GM18519 (cell line): ENCODE measurements at regions not wholly inside any gene's neighbourhood (a gene's known extent, or its start where the extent isn't known, plus 50 kb on each side); places are given as distances from the start of the nearest gene placed in this dataset.

Source experiments
- ATAC-seq: cut with Tn5 transposase; IDR thresholded peaks from one replicate; pipeline ENCODE4 v1.9.1; 2021; ENCODE audit warnings: mild to moderate bottlenecking, moderate library complexity; ENCODE audit not compliant: unreplicated experiment, low FRiP score

DNA sequence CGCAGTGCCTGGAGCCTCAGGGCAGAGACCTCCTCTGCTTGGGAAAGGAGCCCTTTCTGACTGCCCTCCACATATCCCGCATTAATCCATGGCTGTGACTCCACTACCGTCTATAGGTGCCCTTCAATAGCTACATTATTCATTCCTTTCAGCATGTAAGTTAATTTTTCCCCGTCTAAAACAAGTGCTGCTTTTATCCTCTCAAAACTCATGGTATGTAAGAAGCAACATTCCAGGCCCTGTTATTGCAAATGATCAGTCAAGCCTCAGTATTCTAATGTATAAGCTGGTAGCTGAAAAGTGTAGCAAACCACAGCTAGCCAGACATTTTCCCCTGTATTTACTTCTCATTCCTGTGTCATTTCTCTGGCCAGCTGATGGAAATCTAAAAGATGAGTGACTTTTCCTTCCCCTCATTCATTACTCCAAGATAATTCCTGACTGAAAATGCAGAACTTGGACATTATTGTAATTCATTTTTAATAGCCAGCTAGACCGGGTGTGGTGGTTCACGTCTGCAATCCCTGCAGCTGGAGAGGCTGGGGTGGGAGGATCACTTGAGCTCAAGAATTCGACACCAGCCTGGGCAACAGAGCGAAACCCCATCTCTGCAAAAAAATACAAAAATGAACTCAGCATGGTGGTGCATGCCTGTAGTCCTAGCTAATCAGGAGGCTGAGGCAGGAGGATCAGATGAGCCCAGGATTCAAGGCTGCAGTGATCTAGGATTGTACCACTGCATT, 88.5 kb upstream of the SOD1 start:
- ATAC-seq, result no peak

DNA sequence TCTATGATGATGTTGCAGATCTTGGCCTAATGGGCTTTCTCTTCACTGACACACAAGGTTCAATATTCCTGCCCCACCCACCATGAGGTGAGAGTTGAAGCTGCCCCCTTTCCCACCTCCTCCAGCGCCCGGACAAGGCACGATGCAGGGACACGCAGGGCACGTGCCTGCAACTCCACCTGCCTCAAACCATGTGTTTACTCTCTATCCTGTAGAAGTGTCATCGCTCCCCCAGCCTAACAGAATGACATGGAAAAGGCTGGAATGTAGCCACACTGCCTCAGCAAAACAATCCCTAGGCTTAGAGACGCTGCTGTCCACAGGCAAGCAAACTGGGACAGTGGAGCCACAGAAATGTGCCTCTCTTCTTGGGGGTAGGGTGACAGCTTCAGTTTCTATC, 92.9 kb upstream of the SOD1 start:
- ATAC-seq, result no peak

DNA sequence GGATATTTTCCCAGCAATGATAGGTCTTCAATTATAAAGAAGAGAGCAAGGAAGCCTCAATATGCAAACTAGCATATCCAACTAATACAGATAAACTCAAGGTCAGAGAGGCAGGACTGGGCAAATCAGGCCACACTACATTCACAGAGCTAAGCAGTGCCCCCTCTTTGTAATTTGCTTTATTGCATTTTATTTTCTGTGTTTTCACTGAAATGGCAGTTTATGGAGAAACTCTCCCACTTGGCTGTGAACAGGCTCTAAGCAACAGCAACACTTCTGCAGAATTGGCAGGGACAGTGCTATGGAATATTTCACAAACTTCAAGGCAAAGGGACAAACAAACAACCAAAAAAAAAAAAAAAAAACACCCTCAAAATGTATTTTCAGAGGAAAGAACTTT, 93.4 kb upstream of the SOD1 start:
- ATAC-seq, result no peak

GRCh38 chr21:31564439-31564838, 95.1 kb upstream of the SOD1 start:
- ATAC-seq, result no peak

GRCh38 chr21:31560479-31560878, 99.0 kb upstream of the SOD1 start:
- no peak for ATAC-seq

GRCh38 chr21:31559368-31560119, 99.9 kb upstream of the SOD1 start:
- peak; percentile 68 for ATAC-seq

DNA sequence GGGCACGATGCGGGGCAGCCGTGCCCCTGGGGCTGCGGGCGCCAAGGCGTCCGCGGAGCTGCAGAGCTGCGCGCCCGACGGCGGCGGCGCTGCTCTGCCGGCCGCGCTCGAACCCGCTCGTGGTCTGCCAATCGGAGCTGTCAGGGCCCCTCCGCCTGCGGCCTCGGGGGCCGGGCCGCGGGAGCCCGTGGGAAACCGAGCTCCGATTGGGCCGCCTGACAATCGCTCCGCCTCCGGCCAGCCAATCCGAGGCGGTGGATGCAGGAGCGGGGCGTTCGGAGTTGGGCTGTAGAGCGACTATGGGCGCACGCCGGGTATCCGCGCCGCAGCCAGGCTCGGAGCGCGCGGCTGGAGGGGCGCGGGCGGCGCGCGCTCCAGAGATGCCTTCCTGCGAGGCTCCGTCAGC, 100.5 kb upstream of the SOD1 start:
- peak; percentile 84 for ATAC-seq

- no peak for ATAC-seq
Observed at GRCh38 chr21:31558189-31558961, 101.1 kb upstream of the SOD1 start.

DNA sequence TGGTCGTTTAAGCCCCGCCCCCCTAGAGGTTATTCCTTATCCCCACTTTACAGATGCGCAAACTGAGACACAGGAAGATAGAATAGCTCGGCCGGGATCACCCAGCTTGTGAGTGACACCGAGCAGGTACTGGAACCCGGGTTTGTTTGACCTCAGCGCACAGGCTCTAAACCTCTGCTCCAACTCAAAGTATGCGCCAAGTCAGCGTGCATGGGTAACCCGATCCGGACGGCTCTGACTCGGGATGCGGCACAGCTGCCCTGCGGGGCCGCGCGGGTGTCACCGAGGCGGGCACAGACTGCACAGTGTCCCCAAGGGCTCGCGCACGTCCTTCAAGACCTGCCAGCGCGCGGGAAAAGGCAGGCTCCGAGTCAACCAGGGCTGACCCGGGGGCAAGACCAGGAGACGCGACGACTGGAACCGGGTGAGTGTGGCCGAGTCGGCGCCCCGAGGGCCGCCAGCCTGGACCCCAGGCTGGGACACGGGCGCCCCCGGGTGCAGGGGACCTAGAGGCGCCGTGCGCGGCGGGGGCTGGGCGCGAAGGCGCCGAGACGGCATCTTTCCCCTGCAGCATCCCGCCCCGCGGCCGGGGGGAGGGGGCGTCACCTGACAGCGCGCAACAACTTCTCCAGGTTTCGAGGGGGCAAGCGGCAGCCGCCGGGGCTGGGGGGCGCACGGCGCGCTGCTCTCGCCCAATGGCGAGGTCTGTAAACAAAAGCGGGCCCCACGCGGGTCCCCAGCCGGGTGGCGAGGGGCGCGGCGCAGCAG, 101.9 kb upstream of the SOD1 start:
- ATAC-seq, result no peak

GRCh38 chr21:31556662-31557061, 102.8 kb upstream of the SOD1 start:
- no peak for ATAC-seq

- no peak for ATAC-seq
Observed at GRCh38 chr21:31555741-31556191, 103.7 kb upstream of the SOD1 start.

GRCh38 chr21:31554511-31555022, 104.9 kb upstream of the SOD1 start:
- peak; percentile 44 for ATAC-seq

DNA sequence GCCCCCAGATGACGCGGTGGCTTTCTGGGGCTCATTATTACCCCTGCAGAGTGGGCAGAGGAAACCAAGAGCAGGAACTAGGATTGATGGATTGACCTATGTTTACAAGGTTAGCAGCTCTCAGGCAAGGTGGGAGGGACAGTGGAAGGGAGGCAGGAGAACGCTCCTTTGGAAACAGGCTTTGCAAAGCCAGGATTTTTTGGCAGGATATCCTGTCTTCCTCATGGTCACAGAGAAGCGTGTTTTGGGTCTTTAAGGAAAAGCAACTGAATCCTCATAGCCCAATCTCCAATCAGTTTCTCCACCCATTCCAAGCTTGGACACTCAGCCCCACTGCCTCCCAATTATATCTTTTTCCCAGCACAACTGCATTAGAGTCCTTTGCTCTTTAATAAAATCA, 105.6 kb upstream of the SOD1 start:
- no peak for ATAC-seq

GRCh38 chr21:31553461-31553860, 106.0 kb upstream of the SOD1 start:
- no peak for ATAC-seq

- peak; percentile 43 for ATAC-seq
Observed at GRCh38 chr21:31552826-31553225, 106.7 kb upstream of the SOD1 start.

DNA sequence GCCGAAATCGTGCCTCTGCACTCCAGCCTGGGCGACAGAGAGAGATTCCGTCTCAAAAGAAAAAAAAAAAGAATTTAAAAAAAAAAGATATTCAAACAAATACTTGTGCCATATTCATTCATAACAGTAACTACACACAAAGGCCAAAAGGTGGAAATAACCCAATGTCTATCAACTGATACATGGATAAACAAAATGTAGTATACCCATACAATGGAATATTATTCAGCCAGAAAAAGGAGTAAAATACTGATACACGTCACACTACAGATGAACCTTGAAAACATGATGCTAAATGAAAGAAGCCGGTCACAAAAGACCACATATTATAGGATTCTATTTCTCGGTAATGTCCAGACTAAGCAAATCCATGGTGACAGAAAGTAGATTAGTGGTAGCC, 109.4 kb upstream of the SOD1 start:
- ATAC-seq, result no peak

- no peak for ATAC-seq
Observed at GRCh38 chr21:31548688-31549087, 110.8 kb upstream of the SOD1 start.

- ATAC-seq, result no peak
Observed at GRCh38 chr21:31546443-31547170, 112.9 kb upstream of the SOD1 start.

DNA sequence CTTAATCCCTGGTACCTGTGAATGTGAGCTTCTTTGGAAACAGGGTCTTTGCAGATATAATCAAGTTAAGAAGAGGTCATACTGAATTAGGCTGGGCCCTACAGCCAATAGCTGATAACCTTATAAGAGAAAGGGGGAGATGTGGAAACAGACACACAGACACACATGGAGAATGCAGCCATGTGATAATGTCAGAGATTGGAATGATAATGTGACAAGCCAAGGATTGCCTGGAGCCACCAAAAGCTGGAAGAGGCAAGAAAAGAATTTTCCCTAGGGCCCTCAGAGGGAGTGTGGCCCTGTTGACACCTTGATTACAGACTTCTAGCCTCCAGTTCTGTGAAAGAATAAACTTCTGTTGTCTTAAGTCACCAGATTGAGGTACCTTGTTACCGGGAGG, 114.5 kb upstream of the SOD1 start:
- no peak for ATAC-seq

GRCh38 chr21:31543191-31543590, 116.3 kb upstream of the SOD1 start:
- ATAC-seq, result no peak
